ENCODE measurements at regions not wholly inside any gene's neighbourhood (a gene's known extent, or its start where the extent isn't known, plus 50 kb on each side); places are given as distances from the start of the nearest gene placed in this dataset.
A peak's percentile ranks its signal among the peaks of the same experiment; 100 is the strongest.
"Not testable (repeated sequence)": the region's sequence is repeated elsewhere in the genome, so short reads cannot be mapped to it uniquely, and the experiment has no call there.

GRCh38 chr5:175351897-175352590 is 91.9 kb downstream of the DRD1 start:
- no peak for DNase-seq (ENCODE audit: missing footprints)
- ATAC-seq, result no peak
- intact Hi-C loops (cut with DNase I), result no loop called here

GRCh38 chr5:175351126-175351525 is 92.9 kb downstream of the DRD1 start:
- peak; percentile 78 for DNase-seq (ENCODE audit: missing footprints)
- peak; percentile 60 for ATAC-seq

GRCh38 chr5:175347931-175348330 is 96.1 kb downstream of the DRD1 start:
- DNase-seq (ENCODE audit: missing footprints), result no peak
- intact Hi-C loops (cut with DNase I), result no loop called here
- ATAC-seq, result no peak

More at GRCh38 chr5:175351126-175351525, 92.9 kb downstream of the DRD1 start:
- intact Hi-C loops (cut with DNase I), result no loop called here

GRCh38 chr5:175347027-175347426 is 97.0 kb downstream of the DRD1 start:
- DNase-seq (ENCODE audit: missing footprints), result no peak
- intact Hi-C loops (cut with DNase I), result no loop called here

GRCh38 chr5:175344331-175345195 is 99.4 kb downstream of the DRD1 start:
- no peak for ATAC-seq
- intact Hi-C loops (cut with DNase I), result no loop called here
- DNase-seq (ENCODE audit: missing footprints), result no peak

More at GRCh38 chr5:175347027-175347426, 97.0 kb downstream of the DRD1 start:
- ATAC-seq, result no peak

- intact Hi-C loops (cut with DNase I), result no loop called here
- ATAC-seq (no peak), DNase-seq (ENCODE audit: missing footprints) (no peak)
Measured at GRCh38 chr5:175343308-175343707, 100.7 kb downstream of the DRD1 start.

GRCh38 chr5:175340180-175340579 is 103.8 kb downstream of the DRD1 start:
- no peak for DNase-seq (ENCODE audit: missing footprints)
- intact Hi-C loops (cut with DNase I), result no loop called here
- ATAC-seq, result no peak

GRCh38 chr5:175337680-175338079 is 106.3 kb downstream of the DRD1 start:
- intact Hi-C loops (cut with DNase I), result no loop called here
- ATAC-seq (no peak), DNase-seq (ENCODE audit: missing footprints) (no peak)

GRCh38 chr5:175336781-175337180 is 107.2 kb downstream of the DRD1 start:
- intact Hi-C loops (cut with DNase I), result no loop called here
- DNase-seq (ENCODE audit: missing footprints) (no peak), ATAC-seq (no peak)

GRCh38 chr5:175335691-175336090 is 108.3 kb downstream of the DRD1 start:
- DNase-seq (ENCODE audit: missing footprints), result no peak
- ATAC-seq, result no peak

GRCh38 chr5:175331173-175332036 is 112.6 kb downstream of the DRD1 start:
- ATAC-seq; DNase-seq (ENCODE audit: missing footprints); intact Hi-C loops (cut with DNase I): not testable (repeated sequence)

More at GRCh38 chr5:175335691-175336090, 108.3 kb downstream of the DRD1 start:
- intact Hi-C loops (cut with DNase I), result no loop called here

GRCh38 chr5:175329976-175330375 is 114.0 kb downstream of the DRD1 start:
- ATAC-seq, result no peak
- DNase-seq (ENCODE audit: missing footprints), result no peak
- intact Hi-C loops (cut with DNase I), result no loop called here

GRCh38 chr5:175328687-175329086 is 115.3 kb downstream of the DRD1 start:
- ATAC-seq, result no peak
- intact Hi-C loops (cut with DNase I), result no loop called here
- DNase-seq (ENCODE audit: missing footprints), result no peak

- intact Hi-C loops (cut with DNase I), result no loop called here
- ATAC-seq (no peak), DNase-seq (ENCODE audit: missing footprints) (no peak)
Measured at GRCh38 chr5:175328176-175328575, 115.8 kb downstream of the DRD1 start.

GRCh38 chr5:175325681-175326080 is 118.3 kb downstream of the DRD1 start:
- ATAC-seq, result no peak
- intact Hi-C loops (cut with DNase I), result no loop called here
- DNase-seq (ENCODE audit: missing footprints), result no peak

- intact Hi-C loops (cut with DNase I), result no loop called here
- DNase-seq (ENCODE audit: missing footprints), result no peak
- no peak for ATAC-seq
Measured at GRCh38 chr5:175321927-175322532, 122.0 kb downstream of the DRD1 start.

- intact Hi-C loops (cut with DNase I), result no loop called here
- no peak for DNase-seq (ENCODE audit: missing footprints)
Measured at GRCh38 chr5:175319199-175319598, 124.8 kb downstream of the DRD1 start.

GRCh38 chr5:175317872-175318271 is 126.1 kb downstream of the DRD1 start:
- intact Hi-C loops (cut with DNase I), result no loop called here

More at GRCh38 chr5:175319199-175319598, 124.8 kb downstream of the DRD1 start:
- ATAC-seq, result no peak

More at GRCh38 chr5:175317872-175318271, 126.1 kb downstream of the DRD1 start:
- ATAC-seq (no peak), DNase-seq (ENCODE audit: missing footprints) (no peak)

Measured in Right ventricle myocardium inferior (tissue), 1 donor.